HG02642 (cell line): ENCODE measurements at regions not wholly inside any gene's neighbourhood (a gene's known extent, or its start where the extent isn't known, plus 50 kb on each side); places are given as distances from the start of the nearest gene placed in this dataset.
A peak's percentile ranks its signal among the peaks of the same experiment; 100 is the strongest.

Experiments
- ATAC-seq: cut with Tn5 transposase; IDR thresholded peaks from one replicate; pipeline ENCODE4 v1.9.1; 2021; ENCODE audit warnings: mild to moderate bottlenecking; ENCODE audit not compliant: unreplicated experiment, poor library complexity

DNA sequence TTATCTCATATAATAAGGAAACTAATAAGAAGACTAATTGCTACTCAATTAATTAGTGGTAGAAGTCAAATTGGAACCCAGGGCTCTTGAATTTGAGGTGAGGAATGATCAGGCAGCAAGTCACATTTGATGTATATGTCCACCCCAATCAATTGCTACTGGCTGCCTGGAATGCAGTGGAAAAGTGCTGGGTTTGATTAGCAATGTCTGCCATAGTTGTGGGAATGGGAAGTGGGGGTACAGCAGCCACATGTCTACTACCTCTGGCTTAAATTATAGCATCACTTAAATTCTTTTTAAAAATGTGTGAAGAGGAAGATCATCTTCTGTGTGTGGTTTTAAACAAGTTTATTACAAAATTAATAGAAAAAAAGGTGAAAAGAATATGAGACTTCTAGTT is 50.8 kb upstream of the NAV2 start:
- no peak for ATAC-seq

DNA sequence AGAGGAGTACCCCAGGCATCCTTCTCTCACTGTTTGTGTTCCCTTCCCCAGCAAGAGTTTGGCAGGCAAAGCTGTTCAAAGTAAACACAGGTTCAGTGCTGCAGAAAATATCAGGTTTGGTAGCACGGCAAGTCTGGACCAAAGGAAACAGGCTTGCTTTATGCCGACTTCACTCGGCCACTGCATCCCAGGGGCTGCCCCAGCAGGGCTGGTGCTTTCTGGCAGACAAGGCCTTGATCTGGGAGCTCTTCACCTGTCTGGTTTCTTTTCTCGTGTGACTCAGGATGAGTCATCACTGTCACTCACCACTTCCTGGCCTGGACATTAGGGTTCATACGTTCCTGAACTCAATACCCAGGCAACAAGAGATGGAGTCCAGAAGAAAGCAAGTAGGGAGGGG is 52.6 kb upstream of the NAV2 start:
- ATAC-seq: peak; percentile 100

DNA sequence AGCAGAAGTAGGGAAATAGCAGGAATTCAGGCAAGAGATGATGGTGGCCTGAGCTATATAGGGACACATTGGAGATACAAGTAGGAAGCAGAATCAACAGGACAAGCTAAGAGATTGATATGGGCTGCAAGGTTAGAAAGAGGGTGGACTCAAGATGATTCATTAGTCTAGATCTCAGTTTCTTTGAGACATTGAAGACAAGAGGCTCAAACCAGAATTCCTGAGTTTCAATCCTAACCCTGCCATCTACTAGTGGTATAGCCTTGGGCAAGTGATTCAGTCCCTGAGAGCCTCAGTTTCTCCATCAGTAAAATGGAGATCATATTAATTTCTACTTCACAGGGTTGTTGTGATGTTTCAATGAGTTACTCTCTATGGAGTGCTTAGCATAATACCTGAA is 53.1 kb upstream of the NAV2 start:
- no peak for ATAC-seq

DNA sequence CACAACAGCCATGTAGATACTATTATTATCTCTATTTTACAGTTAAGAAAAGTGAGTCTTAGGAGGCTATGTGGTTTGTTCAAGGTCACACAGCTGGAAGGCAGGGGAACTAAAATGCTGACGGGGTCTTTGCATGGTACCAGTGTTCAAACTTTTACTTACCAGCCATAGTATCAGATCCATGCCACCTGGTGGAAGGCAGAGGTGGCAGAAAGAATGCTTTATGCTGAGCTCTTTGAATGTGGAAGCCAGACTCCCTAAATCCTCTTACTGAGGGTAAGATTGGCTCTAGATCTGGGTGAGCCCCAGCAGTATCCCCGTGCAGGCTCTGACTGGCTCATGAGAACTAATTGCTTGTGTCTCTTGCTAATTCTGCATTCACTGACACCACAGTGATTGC is 54.3 kb upstream of the NAV2 start:
- ATAC-seq: no peak

DNA sequence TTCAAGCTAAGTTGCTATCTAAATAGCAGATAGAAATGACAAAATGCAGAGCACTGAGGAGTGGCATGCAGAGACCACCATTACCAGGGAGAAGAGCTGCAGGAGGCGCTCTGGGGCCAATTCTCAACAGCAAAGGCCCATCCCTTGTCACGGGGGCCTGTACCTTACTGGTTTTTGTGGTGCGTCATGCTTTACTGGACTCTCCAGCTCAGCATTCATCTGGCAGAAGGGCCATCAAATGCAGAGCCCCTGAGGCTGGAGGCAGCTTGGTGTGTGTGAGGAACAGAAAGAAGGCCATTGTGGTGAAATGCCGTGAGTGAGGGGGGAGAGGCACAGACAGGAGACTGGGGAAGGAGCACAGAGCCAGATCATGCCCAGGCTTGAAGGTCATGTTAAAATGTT is 56.5 kb upstream of the NAV2 start:
- no peak for ATAC-seq

DNA sequence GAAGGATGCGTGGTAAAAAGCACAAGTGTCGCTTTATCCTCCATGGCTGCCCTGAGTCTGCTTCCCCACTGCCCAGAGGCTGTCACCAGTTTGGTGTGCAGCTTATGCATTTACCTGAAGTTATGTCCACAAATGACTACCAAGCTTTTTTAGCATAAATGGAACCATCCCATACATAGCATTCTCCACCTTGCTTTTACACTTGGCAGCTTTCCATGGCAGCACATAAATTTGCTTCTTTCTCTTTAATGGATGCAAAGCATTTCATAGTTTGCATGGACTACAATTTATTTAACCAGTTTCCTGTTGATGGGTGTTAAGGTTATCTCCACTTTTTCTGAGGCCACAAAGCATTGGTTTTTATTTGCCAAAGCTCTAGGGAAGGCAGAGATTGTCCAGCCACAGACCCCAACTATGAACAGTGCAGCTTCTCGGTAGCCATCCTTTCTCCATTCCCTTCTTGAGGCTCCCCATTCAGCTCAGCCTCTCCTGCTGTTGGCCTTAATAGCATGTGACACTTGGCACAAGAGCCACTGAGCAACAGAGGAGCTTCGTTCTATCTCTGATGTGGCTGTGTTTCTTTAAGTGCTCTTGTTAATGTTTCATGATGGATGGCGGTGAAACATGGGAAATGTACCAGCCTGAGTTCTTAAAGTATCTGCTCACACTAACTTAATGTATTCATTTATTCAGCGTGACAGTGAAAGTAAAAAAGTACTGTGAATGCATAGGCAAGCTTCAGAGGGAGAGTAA is 59.8 kb upstream of the NAV2 start:
- ATAC-seq: no peak

DNA sequence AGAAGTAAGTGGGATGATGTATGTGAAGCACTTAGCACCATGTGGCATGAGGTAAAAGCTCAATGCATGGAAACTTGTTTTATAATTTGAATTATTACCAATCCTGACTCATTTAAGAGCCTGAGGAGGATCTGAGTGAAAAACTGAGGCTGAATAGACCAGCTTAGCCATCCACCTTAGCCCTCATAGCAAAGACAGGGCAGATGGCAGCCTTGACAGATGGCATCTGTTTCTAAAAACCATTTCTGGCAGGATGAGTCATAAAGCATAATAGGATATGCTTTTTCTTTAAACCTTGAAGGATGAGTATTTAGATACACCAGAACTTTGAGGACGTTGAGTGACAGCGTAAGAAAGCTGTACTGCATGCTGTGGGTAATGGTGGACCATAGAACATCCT is 61.0 kb upstream of the NAV2 start:
- ATAC-seq: no peak

DNA sequence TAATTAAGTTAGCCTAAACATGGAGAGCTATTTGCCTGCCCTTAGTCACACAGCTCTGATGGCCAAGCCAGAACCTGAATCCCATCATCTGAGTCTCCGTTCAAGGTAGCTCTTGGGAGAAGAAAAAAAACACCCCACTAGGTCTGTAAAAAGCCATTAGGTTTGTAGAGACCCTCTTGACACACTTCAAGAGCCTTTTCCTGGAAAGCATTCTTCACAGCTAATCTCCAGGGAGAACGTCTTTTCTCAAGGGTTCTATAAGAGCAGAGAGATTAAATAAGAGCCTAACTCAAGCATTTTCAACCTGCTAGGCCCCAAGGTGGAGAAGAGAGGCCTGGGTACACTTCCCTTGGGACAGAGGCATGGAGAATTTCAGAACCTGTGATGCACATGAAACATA is 61.6 kb upstream of the NAV2 start:
- ATAC-seq: no peak

DNA sequence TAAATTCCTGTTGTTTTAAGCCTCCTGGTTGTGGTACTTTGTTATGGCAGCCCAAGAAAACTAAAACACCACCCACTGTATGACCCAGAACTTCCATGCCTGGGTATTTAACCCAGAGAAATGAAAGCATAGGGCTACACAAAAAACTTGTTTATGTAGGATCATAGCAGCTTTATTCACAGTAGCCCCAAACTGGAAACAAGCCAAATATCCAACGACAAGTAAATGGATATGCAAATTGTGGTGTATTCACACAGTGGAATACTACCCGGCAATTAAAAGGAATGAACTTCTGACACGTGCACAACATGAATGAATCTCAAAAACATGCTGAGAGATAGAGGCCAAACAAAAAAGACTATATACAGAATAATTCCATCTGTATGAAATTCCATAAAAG is 62.2 kb upstream of the NAV2 start:
- ATAC-seq: no peak

DNA sequence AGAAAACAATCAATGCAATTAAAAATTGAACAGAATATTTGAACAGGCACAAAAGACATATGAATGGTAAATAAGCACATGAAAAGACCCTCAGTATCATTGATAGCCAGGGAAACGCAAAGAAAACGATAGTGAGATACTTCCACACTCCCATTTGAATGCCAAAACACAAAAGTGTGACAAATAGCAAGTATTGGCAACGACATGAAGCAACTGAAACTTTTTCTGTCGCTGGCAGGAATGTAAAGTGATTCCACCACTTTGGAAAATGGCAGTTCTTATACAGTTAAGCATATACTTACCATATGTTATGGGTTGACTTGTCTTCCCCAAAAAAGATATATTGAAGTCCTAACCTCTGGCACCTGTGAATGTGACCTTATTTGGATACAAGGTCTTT is 62.9 kb upstream of the NAV2 start:
- no peak for ATAC-seq

DNA sequence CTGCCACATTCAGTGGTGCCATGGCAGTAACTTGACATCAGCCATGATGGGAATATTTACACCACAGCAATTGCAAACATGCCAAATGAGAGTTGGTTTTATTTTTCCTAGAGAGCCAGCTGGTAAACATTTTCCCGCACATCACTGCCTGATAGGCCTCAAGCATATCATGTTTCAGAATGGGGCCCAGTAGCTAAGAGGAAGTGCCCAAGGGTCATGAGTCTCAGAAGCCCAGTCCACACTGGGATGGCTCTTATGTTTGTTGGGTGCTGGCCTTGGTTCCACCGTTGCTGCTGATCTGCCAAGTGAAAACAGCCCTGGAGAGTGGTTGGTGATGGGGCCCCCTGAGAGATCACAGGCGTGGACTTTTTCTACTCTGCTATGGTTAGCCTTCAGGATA is 64.3 kb upstream of the NAV2 start:
- ATAC-seq: no peak

DNA sequence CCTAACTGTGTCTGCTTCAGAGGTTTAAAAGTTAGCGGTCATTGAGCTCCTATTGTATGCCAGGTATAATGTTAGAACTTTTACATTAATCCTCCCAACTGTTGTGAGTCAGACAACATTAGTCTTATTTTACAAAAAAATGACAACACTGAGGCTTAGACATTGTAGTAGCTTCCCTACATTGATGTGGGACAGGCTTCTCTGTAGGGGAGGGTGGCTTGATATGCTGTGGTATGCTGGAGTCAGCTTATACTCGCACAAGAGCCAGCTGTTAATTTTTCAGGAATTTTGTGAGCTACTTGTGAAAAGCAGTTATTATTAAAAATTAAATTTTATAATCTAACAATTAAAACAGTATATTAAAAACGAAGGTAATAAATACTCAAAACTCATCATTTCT is 64.8 kb upstream of the NAV2 start:
- no peak for ATAC-seq

DNA sequence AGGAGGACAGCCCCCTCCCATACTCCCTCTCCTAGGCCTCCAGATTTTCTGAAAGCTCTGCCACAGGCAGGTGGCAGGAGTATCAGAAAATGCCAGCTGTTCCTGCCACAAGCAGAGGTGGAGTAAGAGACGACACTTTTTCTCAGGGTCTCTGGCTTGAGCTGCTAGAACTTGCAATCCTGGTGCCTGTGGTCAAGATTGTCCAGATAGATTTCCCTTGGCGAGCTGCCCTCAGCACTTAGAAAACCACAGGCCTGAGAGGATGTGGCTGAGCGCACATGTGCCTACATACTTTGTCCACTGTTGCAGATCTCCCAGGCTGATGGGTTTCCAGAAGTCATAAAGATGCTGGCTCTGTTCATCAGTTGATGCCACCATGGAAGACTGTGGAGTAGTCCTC is 65.7 kb upstream of the NAV2 start:
- ATAC-seq: no peak

DNA sequence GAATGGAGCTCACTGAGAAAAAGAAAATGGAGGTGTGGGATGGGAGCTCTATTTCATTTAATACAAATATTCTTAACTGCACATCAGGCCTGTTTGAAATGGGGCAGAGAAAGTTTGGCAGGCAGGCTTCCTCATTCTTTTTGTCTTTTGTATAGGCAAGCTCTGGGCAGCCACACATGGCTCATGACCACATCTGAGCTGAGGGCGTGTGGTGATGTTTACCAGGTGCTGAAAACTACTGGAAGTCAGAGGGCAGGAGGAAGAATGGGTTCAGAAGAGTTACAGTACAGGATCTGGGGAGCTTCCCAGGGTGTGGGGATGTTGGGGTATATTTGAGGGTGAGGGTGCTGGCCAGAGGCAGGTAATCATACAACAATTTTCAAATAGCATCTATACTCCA is 66.3 kb upstream of the NAV2 start:
- no peak for ATAC-seq

DNA sequence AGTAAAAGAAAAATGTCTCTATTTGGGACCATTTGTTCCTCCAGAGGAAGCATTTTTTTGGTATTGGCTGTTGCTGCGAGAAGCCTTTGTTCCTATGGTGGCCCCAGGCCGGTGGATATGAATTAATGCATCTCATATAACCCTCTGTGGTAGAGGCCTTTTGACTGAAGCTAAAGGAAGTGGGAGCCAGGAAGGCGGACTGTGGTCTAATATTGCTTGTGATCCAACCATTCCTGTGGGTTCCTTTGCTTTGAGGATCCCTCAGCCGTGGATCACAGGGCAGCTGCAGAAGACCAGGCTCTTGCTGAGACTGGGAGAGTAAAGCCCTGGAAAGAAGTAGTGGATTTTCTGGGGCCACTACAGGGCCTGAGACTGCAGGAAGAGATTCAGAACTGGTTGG is 68.3 kb upstream of the NAV2 start:
- no peak for ATAC-seq

DNA sequence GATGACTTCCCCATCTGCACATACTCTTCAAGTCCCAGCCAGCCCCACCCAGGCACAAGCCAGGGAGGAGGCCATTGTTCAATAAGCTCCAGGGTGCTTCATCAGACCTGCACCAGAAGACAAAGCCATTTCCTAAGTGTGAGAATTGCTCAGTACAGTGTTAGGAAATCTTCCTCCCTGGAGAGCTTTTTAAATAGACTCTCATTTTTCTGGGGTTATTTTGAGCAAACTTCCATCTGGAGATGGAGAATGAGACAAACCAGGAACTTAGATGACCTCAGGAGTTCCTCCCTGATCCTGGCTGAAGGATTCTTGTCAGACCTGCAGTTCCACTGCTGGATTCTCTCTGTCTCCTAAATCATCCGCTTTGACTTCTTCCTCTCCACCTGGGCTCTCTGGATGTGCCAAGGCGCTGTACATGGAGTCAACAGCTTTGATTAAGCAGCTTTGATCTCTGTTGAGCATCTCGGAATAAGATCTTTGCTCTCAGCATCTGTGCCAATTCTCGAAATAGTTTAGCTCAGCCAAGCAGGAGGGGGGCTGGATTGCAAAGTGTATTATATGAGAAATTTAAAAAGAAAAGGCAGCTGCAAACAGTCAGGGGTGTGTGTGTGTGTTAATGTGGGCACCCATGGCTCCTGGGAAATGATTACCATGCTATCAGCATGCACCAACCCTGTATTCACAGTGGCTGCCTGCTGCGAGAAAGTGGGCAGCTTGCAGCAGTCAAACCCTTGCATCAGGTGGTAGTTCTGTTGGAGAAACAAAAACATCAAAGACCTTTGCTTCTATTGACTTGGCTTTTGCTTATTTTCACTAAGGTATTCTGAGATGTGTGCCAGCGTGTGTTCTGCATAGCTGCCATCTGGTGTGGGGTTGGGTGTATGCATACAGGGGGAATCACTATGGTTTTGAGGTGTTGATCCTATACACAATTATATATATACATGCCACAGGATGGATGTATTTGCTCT is 70.2 kb upstream of the NAV2 start:
- no peak for ATAC-seq

DNA sequence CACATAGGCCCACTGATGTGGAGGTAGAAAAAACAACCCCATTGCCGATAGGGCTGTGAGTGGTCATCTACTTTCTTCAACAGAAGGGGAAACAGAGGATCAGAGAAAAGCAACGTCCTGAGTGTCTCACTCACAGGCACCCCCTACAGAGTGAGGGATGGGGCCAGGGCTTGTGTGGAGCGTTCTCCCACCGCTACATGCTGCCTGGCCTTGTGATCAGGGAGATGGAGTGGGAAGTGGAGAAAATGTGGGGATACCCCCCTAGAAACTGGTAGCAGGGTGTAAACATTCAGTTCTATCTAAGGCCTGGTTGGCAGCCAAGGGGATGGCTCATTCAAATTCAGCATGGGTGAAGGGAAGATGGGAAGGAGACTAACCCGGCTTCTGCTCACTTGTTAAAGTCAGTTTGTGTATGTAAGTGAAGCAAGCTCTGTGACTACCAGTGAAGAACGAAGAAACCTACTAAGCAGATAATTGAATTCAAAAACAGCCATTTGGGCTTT is 73.0 kb upstream of the NAV2 start:
- ATAC-seq: no peak

DNA sequence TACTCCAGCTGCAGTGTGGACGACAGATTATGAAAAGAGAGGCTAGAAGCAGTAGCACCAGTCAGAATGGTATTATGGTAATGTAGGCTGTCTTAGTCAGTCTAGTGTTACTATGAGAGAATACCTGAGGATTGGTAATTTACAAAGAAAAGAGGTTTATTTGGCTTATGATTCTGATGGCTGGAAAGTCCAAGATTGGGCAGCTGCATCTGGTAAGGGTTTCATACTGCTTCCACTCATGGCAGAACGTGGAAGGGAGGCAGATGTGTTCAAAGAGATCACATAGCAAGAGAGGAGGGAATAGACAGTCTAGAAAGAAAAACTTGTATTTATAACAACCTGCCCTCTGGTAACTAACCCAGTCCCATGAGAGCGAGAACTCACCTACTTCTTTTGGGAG is 77.3 kb upstream of the NAV2 start:
- no peak for ATAC-seq

DNA sequence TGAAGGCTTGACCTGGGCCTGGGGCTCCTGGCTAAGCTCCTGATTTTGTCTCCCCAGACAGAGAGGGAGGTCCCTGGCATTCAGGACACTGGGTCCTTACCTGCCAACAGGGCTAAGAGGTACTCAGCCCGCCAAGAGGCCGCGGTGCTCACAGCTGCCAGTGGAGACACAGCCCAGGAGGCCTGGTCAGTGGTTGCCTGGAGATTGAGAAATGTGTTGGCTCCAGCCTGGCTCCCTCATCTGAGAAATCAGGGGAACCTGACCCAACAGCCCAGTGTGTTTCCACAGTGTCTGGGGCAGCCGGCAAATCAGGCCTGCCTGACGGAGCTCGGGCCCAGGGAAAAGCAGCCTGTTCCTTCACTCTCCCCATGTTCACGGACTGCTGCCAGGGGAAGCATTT is 79.4 kb upstream of the NAV2 start:
- ATAC-seq: no peak

DNA sequence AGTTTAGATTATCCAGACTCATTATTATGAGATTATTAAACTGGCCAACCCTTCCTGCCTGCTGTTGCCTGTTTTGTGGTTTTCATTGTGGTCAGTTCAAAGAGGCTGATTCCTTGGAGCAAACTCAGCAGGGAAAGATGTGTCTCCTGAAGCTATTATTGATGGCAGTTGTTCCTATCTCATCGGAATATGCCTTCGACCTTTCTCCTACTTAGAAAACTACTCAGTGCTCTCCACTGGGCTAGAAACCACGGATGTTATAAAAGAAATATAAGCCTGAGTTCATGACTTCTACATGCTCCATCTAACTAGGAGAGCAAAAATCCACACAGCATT is 80.2 kb upstream of the NAV2 start:
- no peak for ATAC-seq

DNA sequence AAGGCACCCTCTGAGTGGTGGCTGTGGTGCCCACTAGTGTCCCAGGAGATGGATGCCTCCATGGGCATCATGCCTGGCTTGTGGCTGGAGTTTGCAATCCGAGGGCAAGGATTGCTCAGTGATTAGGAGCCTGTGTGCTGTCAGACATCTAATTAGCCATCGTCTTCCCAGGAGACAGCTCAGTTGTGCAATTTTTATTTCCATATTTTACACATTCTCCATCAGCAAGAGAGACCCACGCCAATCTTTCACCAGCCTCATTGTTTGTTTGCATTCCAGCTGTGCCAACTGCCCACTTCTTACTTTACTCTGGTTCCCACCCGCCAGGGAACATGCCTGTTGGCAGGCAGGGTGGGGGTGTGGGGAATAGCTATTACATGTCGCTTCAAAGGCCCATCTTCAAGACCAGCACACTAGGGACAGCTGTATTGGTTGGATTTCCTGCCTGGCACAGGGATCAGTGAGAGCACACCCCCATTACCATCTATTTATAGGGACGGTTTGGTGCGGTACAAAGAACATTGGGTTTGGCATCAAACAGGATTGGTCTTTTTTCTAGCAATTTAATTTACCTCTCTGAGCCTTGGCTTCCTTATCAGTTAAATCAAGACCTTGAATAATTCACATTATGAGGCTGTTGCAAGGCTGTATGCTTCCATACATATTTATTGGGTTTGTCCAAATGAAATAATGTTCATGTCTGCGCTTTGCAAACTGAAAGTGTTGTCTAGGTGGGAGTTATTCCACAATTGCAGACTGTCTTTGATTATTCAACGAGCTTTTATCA is 80.7 kb upstream of the NAV2 start:
- no peak for ATAC-seq
